Right atrium auricular region (tissue), 2 donors: ENCODE measurements at regions not wholly inside any gene's neighbourhood (a gene's known extent, or its start where the extent isn't known, plus 50 kb on each side); places are given as distances from the start of the nearest gene placed in this dataset.
"Not testable (repeated sequence)": the region's sequence is repeated elsewhere in the genome, so short reads cannot be mapped to it uniquely, and the experiment has no call there.

Source experiments
- DNase-seq: peaks from one replicate; pipeline ENCODE4 v3.0.0-alpha.2; 2019; ENCODE audit warnings: low spot score
- H3K27ac ChIP-seq, 2 donors: fragments of 200-600 bp; sonication (generic); 1 replicate in 1 of 2; 2 replicates in 1 of 2; pipeline ENCODE4 v1.5.1; 2016 to 2019
- H3K27me3 ChIP-seq, 2 donors: fragments of 200-600 bp; sonication (generic); one replicate each; pipeline versions ENCODE4 v1.5.1 to v1.6.0; 2017 to 2019
- H3K36me3 ChIP-seq: fragments of 200-600 bp; sonication (generic); one replicate; pipeline ENCODE4 v1.5.1; 2016
- H3K4me1 ChIP-seq, 2 donors: fragments of 200-600 bp; sonication (generic); one replicate each; pipeline versions ENCODE4 v1.5.1 to v1.6.0; 2017 to 2019
- H3K4me3 ChIP-seq, 2 donors: fragments of 200-600 bp; sonication (generic); 1 replicate in 1 of 2; 2 replicates in 1 of 2; pipeline ENCODE4 v1.5.1; 2017 to 2019; ENCODE audit warnings: mild to moderate bottlenecking in 1 of 2, moderate library complexity in 1 of 2
- H3K9me3 ChIP-seq, 2 donors: fragments of 200-600 bp; sonication (generic); one replicate each; pipeline ENCODE4 v1.5.1; 2019
- TF ChIP-seq, protein P1 (sequence below), 2 donors: fragments of 200-600 bp; sonication (generic); IDR thresholded peaks; one replicate each; pipeline ENCODE4 v1.5.1; 2019; ENCODE audit warnings: antibody characterized with exemption in 2 of 2

- no peak for DNase-seq
- no peaks in the 10 kb centered on the region for H3K36me3 ChIP-seq
- TF ChIP-seq, protein P1, sequence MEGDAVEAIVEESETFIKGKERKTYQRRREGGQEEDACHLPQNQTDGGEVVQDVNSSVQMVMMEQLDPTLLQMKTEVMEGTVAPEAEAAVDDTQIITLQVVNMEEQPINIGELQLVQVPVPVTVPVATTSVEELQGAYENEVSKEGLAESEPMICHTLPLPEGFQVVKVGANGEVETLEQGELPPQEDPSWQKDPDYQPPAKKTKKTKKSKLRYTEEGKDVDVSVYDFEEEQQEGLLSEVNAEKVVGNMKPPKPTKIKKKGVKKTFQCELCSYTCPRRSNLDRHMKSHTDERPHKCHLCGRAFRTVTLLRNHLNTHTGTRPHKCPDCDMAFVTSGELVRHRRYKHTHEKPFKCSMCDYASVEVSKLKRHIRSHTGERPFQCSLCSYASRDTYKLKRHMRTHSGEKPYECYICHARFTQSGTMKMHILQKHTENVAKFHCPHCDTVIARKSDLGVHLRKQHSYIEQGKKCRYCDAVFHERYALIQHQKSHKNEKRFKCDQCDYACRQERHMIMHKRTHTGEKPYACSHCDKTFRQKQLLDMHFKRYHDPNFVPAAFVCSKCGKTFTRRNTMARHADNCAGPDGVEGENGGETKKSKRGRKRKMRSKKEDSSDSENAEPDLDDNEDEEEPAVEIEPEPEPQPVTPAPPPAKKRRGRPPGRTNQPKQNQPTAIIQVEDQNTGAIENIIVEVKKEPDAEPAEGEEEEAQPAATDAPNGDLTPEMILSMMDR (IDR thresholded peaks at IDR 0.05): no peak
- H3K27ac ChIP-seq: no peak overlapping the region
- no peaks in the 10 kb centered on the region for H3K9me3 ChIP-seq
- H3K4me3 ChIP-seq: no peak overlapping the region
- no peaks in the 10 kb centered on the region for H3K27me3 ChIP-seq
- no peaks in the 10 kb centered on the region for H3K4me1 ChIP-seq
These were observed 568.4 kb upstream of the AGA start for GRCh38 chr4:178010596-178010995.

GRCh38 chr4:178015046-178015445, 572.8 kb upstream of the AGA start:
- not testable (repeated sequence) for H3K27ac ChIP-seq, DNase-seq, H3K4me1 ChIP-seq, H3K4me3 ChIP-seq, H3K36me3 ChIP-seq, H3K27me3 ChIP-seq, H3K9me3 ChIP-seq

- no peaks in the 10 kb centered on the region for H3K27me3 ChIP-seq
- no peak overlapping the region for H3K4me3 ChIP-seq
- DNase-seq: no peak
- H3K36me3 ChIP-seq: no peaks in the 10 kb centered on the region
- H3K27ac ChIP-seq: peak overlapping the region in 1 of 2 donors; percentile 21
- TF ChIP-seq, protein P1 (IDR thresholded peaks at IDR 0.05): no peak
- H3K9me3 ChIP-seq: no peaks in the 10 kb centered on the region
- H3K4me1 ChIP-seq: peaks cover 0 to 15% of the 10 kb centered on the region in 2 donors
These were observed 584.8 kb upstream of the AGA start for GRCh38 chr4:178026999-178027398.

DNA sequence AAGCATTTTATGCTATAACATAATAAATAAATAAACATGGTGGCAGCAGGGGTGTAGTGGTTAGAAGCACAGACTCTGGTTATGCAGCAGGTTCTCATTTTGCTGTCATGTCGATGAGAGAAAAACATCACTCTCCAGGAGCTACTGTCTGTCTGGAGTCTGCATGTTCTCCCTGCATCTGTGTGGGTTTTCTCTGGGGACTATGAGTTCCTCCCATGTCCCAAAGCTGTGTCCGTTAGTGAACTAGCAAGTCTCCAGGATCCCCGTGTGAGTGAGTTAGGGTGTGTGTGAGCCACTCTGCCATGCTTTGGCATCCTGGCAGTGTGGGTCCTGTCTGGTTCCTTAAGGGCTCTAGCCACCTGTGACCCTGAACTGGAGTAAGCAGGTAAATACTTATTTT, 585.6 kb upstream of the AGA start:
- H3K27ac ChIP-seq: peak overlapping the region in 1 of 2 donors; percentile 21

GRCh38 chr4:178028481-178028880, 586.2 kb upstream of the AGA start:
- TF ChIP-seq, protein P1 (IDR thresholded peaks at IDR 0.05): no peak
- H3K4me1 ChIP-seq: peaks cover 0 to 15% of the 10 kb centered on the region in 2 donors
- no peak overlapping the region for H3K27ac ChIP-seq

More for the DNA sequence above, 585.6 kb upstream of the AGA start:
- H3K9me3 ChIP-seq: no peaks in the 10 kb centered on the region
- no peaks in the 10 kb centered on the region for H3K27me3 ChIP-seq
- H3K36me3 ChIP-seq: no peaks in the 10 kb centered on the region
- DNase-seq: no peak
- TF ChIP-seq, protein P1 (IDR thresholded peaks at IDR 0.05): no peak
- H3K4me1 ChIP-seq: peaks cover 0 to 15% of the 10 kb centered on the region in 2 donors
- H3K4me3 ChIP-seq: no peak overlapping the region

DNA sequence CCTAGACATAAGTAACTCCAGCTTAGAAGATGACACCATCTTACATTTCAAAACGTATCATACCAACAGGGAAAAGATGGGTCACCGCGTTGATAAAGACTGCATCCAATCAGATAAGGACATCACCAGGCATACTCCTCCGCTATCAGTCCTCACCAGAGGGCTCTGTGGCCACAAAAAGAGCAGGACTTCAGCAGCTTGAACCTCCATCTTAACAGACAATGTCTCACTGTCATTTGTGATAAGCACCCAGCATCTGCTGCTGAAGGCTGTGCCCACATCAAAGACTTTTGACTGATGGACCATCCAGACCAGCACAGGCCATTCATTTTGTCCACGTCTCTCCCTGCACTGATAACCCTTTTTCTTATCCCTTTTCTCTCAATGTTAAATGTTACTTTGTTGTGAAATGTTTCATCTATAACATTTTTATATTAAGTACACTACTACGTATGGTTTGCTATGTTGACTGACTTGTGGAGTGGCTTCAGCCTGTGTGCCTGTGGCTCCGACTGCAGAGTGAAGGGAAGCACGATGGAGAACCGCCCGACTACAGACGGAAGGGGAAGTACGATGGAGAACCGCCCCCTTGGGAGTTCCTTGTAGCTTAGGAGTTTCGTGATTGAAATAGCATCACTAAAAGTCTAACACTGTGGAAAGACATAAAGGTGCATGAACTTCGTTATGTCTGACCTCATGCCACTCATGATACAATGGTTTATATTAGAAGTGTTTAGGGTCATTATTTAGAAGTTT, 595.4 kb upstream of the AGA start:
- TF ChIP-seq, protein P1 (IDR thresholded peaks at IDR 0.05): no peak
- Histone ChIP-seq H3K27me3 (no peaks in the 10 kb centered on the region), H3K9me3 (no peaks in the 10 kb centered on the region), H3K4me3 (no peak overlapping the region), H3K27ac (no peak overlapping the region), H3K36me3 (no peaks in the 10 kb centered on the region), H3K4me1 (no peaks in the 10 kb centered on the region)
- DNase-seq: no peak

More at GRCh38 chr4:178028481-178028880, 586.2 kb upstream of the AGA start:
- Histone ChIP-seq H3K4me3 (no peak overlapping the region), H3K36me3 (no peaks in the 10 kb centered on the region), H3K27me3 (no peaks in the 10 kb centered on the region), H3K9me3 (no peaks in the 10 kb centered on the region)
- no peak for DNase-seq
